T-cell (primary cell): ENCODE measurements at regions not wholly inside any gene's neighbourhood (a gene's known extent, or its start where the extent isn't known, plus 50 kb on each side); places are given as distances from the start of the nearest gene placed in this dataset.

Experiments
- ATAC-seq, 4 experiments: fragments of 200-7000 bp in 3 of 4; fragments of 150-1000 bp in 1 of 4; cut with Tn5 transposase; replicated peaks in 1 of 4; 1 replicate in 3 of 4; 2 replicates in 1 of 4; pipeline ENCODE4 v1.10.0; 2021; ENCODE audit warnings: moderate library complexity in 3 of 4, mild to moderate bottlenecking in 2 of 4, moderate number of reproducible peaks in 1 of 4
- CTCF ChIA-PET, 2 donors: fragments of 300-600 bp; sonication (Branson Sonifier 250); formaldehyde crosslinking; loops; one replicate each; lab custom pipeline; 2022; ENCODE audit warnings: antibody characterized with exemption in 2 of 2; lab: Charles Lee
- POLR2A ChIA-PET, 2 donors: fragments of 300-600 bp; sonication (Branson Sonifier 250); formaldehyde crosslinking; loops; one replicate each; lab custom pipeline; 2022; ENCODE audit warnings: antibody characterized with exemption in 2 of 2; lab: Charles Lee
- DNase-seq, 35 experiments: peaks; one replicate each; pipeline versions ENCODE4 v3.0.0 to v3.0.0-alpha.2; 2013 to 2023
- H3K27ac ChIP-seq: one replicate; pipeline ENCODE4 v1.5.1; 2013; ENCODE audit warnings: low read length
- H3K27me3 ChIP-seq, 2 experiments: replicated peaks in 1 of 2; 1 replicate in 1 of 2; 2 replicates in 1 of 2; pipeline versions ENCODE4 v1.6.1 to v1.7.0; 2013; ENCODE audit warnings: low read length in 1 of 2, mixed read lengths in 1 of 2; ENCODE audit not compliant: control insufficient read depth in 2 of 2, insufficient read depth in 2 of 2; ENCODE audit errors: extremely low read depth in 1 of 2
- H3K36me3 ChIP-seq, 2 donors: 1 replicate in 1 of 2; 2 replicates in 1 of 2; pipeline versions ENCODE4 v1.6.1 to v1.7.0; 2013; ENCODE audit warnings: low read length in 1 of 2; ENCODE audit not compliant: control insufficient read depth in 2 of 2, insufficient read depth in 1 of 2; ENCODE audit errors: extremely low read depth in 1 of 2
- H3K4me1 ChIP-seq, 2 experiments: 1 replicate in 1 of 2; 2 replicates in 1 of 2; pipeline versions ENCODE4 v1.6.1 to v1.7.0; 2013; ENCODE audit warnings: low read length in 2 of 2, mixed read lengths in 1 of 2; ENCODE audit not compliant: insufficient read depth in 2 of 2, control insufficient read depth in 1 of 2; ENCODE audit errors: extremely low read depth in 1 of 2
- H3K4me3 ChIP-seq, 2 donors: 1 replicate in 1 of 2; 2 replicates in 1 of 2; pipeline versions ENCODE4 v1.5.1 to v1.7.0; 2013; ENCODE audit warnings: mild to moderate bottlenecking in 2 of 2, low read length in 1 of 2, moderate library complexity in 1 of 2; ENCODE audit not compliant: control insufficient read depth in 1 of 2; ENCODE audit errors: extremely low read depth in 1 of 2
- H3K9me3 ChIP-seq: 2 replicates; pipeline ENCODE4 v1.7.0; 2013
- H3K27ac Mint-ChIP-seq, 2 donors: one replicate each; pipeline ENCODE4 v1.8.0; 2020 to 2021; ENCODE audit warnings: mild to moderate bottlenecking in 2 of 2, mixed read lengths in 2 of 2
- H3K27me3 Mint-ChIP-seq, 2 donors: one replicate each; pipeline ENCODE4 v1.8.0; 2021 to 2022; ENCODE audit warnings: mixed read lengths in 2 of 2
- H3K36me3 Mint-ChIP-seq: one replicate; pipeline ENCODE4 v1.8.0; 2021; ENCODE audit warnings: mixed read lengths
- H3K4me1 Mint-ChIP-seq, 3 donors: one replicate each; pipeline ENCODE4 v1.8.0; 2020 to 2022; ENCODE audit warnings: mixed read lengths in 3 of 3, mild to moderate bottlenecking in 1 of 3
- H3K4me3 Mint-ChIP-seq, 3 donors: one replicate each; pipeline ENCODE4 v1.8.0; 2020 to 2022; ENCODE audit warnings: mild to moderate bottlenecking in 3 of 3, mixed read lengths in 3 of 3, moderate library complexity in 3 of 3
- H3K9me3 Mint-ChIP-seq, 3 donors: one replicate each; pipeline ENCODE4 v1.8.0; 2020 to 2022; ENCODE audit warnings: mixed read lengths in 3 of 3
- WGBS: methylation state at CpG from one replicate; pipeline ENCODE4 v1.1.5; 2013; ENCODE audit warnings: missing lambda C conversion rate; ENCODE audit not compliant: insufficient coverage; 5-methylcytosine and 5-hydroxymethylcytosine counted together

- POLR2A ChIA-PET: no interaction called here
- Mint-ChIP-seq H3K36me3 (no peaks in the 10 kb centered on the region), H3K4me3 (no peak overlapping the region), H3K27ac (no peak overlapping the region), H3K9me3 (peaks cover 0 to 4% (median 2%) of the 10 kb centered on the region in 3 donors), H3K4me1 (no peaks in the 10 kb centered on the region), H3K27me3 (no peaks in the 10 kb centered on the region)
- WGBS: no CpG with 5 or more reads among the region's 4 CpGs
- no peaks in the 10 kb centered on the region for H3K9me3 ChIP-seq
- H3K4me1 ChIP-seq: no peaks in the 10 kb centered on the region
- ATAC-seq (no peak), DNase-seq (no peak)
- H3K36me3 ChIP-seq: no peaks in the 10 kb centered on the region
- no peak overlapping the region for H3K27ac ChIP-seq
- CTCF ChIA-PET: no interaction called here
- H3K27me3 ChIP-seq: no peaks in the 10 kb centered on the region
- no peak overlapping the region for H3K4me3 ChIP-seq
Measured at GRCh38 chr7:15096853-15097252, 194.3 kb upstream of the DGKB start.

DNA sequence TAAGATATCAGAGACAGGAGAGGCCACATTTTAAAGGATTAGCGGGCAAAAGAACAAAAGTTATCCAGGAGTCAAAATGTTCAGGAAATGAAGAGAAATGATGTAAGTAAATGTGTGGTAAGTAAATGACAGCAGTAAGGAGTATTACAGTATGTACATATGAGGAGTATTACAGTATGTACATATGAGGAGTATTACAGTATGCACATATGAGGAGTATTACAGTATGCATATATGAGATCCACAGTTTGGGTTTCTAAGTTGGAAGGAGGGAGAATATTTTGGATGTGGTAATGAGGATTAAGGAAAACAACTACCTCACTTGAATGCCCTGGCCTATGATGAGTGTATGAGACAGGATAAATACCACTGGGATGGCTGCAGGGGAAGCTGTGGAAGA, 192.4 kb upstream of the DGKB start:
- Histone ChIP-seq H3K9me3 (no peaks in the 10 kb centered on the region), H3K27ac (no peak overlapping the region), H3K36me3 (no peaks in the 10 kb centered on the region), H3K4me3 (no peak overlapping the region), H3K4me1 (no peaks in the 10 kb centered on the region), H3K27me3 (no peaks in the 10 kb centered on the region)
- DNase-seq (no peak), ATAC-seq (no peak)
- 100% methylated on average over 1 of the region's 1 CpG for WGBS
- Mint-ChIP-seq H3K9me3 (peaks cover 0 to 4% (median 2%) of the 10 kb centered on the region in 3 donors), H3K36me3 (no peaks in the 10 kb centered on the region), H3K27ac (no peak overlapping the region), H3K4me1 (no peaks in the 10 kb centered on the region), H3K27me3 (no peaks in the 10 kb centered on the region), H3K4me3 (no peak overlapping the region)
- ChIA-PET POLR2A (no interaction called here), CTCF (no interaction called here)

DNA sequence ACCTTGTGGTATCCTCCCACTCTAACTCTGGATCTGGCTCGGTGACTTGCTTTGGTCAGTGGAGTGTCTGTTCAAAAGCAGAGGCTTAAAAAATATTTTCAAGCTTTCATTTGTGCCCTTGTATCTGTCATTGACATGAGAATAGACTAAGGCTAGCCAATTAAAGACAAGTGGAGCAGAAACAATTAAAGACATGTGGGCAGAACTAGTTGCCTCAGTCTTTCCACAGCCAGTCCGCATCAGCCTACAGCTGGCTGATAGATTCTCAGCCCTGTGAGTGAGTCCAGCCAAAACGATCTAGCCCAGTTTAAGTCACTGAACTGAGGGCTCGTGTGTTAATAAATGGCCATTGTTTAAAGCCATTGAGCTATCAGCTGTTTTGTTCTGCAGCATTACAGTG, 185.2 kb upstream of the DGKB start:
- no peak for DNase-seq
- no peak for ATAC-seq
- H3K36me3 ChIP-seq: no peaks in the 10 kb centered on the region
- Mint-ChIP-seq H3K4me3 (no peak overlapping the region), H3K27ac (no peak overlapping the region), H3K27me3 (no peaks in the 10 kb centered on the region), H3K36me3 (no peaks in the 10 kb centered on the region), H3K4me1 (no peaks in the 10 kb centered on the region), H3K9me3 (peaks cover 5 to 10% (median 7%) of the 10 kb centered on the region in 3 donors)
- no peaks in the 10 kb centered on the region for H3K4me1 ChIP-seq
- WGBS: 67% methylated on average over 3 of the region's 4 CpGs
- POLR2A ChIA-PET: no interaction called here
- no peak overlapping the region for H3K4me3 ChIP-seq
- no peak overlapping the region for H3K27ac ChIP-seq
- H3K27me3 ChIP-seq: no peaks in the 10 kb centered on the region
- H3K9me3 ChIP-seq: no peaks in the 10 kb centered on the region
- CTCF ChIA-PET: no interaction called here

DNA sequence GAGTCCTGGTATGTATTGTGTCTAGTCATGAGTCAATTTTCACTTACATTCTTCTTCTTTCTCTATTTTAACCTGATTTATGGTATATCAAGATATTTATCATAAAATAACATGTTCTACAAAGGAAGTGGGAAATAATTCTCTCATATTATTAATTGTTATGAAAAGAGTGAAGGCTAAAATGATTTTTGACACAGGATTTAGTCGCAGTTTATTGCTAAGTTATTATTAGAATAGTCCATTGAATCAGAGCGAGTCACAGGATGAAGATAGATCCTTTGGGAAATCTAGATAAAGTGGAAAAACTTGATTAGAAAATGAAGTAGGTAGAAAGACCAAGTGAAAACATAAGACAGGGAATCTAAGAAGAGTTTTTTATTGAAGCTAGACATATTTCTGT, 184.3 kb upstream of the DGKB start:
- DNase-seq: no peak
- H3K27ac ChIP-seq: no peak overlapping the region

DNA sequence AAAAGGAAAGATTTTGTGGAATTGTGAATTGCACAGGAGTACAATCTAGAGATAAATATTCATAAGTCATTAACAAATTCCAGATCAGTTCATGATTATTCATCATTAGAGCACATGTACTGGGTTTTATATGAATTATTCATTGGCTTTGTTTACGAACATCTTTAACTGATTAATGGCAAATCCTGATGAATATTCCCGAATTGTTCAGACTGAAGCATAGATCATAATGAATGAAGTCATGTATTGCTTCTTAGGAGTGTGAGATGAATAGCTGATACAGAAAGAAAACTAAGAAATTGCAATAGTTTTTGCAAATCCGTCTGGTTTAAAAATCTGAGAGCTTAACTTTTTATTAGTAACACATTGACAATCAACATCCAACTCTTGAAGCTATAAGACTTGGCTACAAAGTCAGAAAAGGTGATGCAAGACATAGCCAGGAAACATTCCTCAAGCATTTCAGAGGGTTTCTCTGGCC, 183.6 kb upstream of the DGKB start:
- POLR2A ChIA-PET: no interaction called here
- WGBS: no CpG with 5 or more reads among the region's 3 CpGs
- Histone ChIP-seq H3K4me3 (no peak overlapping the region), H3K4me1 (no peaks in the 10 kb centered on the region), H3K9me3 (no peaks in the 10 kb centered on the region), H3K27me3 (no peaks in the 10 kb centered on the region), H3K36me3 (no peaks in the 10 kb centered on the region), H3K27ac (no peak overlapping the region)
- no peaks in the 10 kb centered on the region for H3K36me3 Mint-ChIP-seq
- H3K9me3 Mint-ChIP-seq: peaks cover 7 to 14% (median 8%) of the 10 kb centered on the region in 3 donors
- no peak for ATAC-seq
- H3K4me3 Mint-ChIP-seq: no peak overlapping the region
- no peaks in the 10 kb centered on the region for H3K27me3 Mint-ChIP-seq
- no peak for DNase-seq
- H3K4me1 Mint-ChIP-seq: no peaks in the 10 kb centered on the region
- CTCF ChIA-PET: interaction anchor here in 1 of 2 donors (0.6 kb wide), 1 partner anchor 511 kb away, joined by 4 read pairs; no protein-coding TSS in a partner anchor
- no peak overlapping the region for H3K27ac Mint-ChIP-seq

More for the DNA sequence above, 184.3 kb upstream of the DGKB start:
- WGBS: 67% methylated on average over 1 of the region's 2 CpGs
- no peak overlapping the region for H3K4me3 ChIP-seq
- H3K4me1 ChIP-seq: no peaks in the 10 kb centered on the region
- no peaks in the 10 kb centered on the region for H3K4me1 Mint-ChIP-seq
- ChIA-PET CTCF (no interaction called here), POLR2A (no interaction called here)
- ATAC-seq: no peak
- no peak overlapping the region for H3K4me3 Mint-ChIP-seq
- peaks cover 7 to 14% (median 8%) of the 10 kb centered on the region in 3 donors for H3K9me3 Mint-ChIP-seq
- no peaks in the 10 kb centered on the region for H3K27me3 Mint-ChIP-seq
- no peaks in the 10 kb centered on the region for H3K36me3 ChIP-seq
- no peaks in the 10 kb centered on the region for H3K9me3 ChIP-seq
- no peak overlapping the region for H3K27ac Mint-ChIP-seq
- H3K36me3 Mint-ChIP-seq: no peaks in the 10 kb centered on the region
- H3K27me3 ChIP-seq: no peaks in the 10 kb centered on the region

DNA sequence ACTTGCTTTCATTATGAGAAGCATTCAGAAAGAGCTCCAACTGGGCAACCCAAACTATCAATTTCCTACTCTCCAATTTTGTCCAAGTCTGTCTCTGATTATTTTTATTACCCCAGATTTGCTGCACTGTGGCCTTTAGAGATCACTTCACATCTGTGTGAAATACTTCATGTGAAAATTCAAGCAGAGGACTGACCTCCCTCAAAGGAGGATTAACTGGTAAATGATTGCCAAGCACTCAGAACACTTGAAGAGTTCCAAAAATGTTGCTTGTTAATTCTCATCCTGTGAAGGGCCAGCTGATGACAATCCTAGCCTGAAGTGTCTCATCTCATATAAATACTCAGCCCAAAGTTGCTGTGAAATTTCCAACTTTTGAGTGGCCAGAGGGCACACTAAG, 182.8 kb upstream of the DGKB start:
- no peak overlapping the region for H3K4me3 ChIP-seq
- H3K4me1 Mint-ChIP-seq: no peaks in the 10 kb centered on the region
- no peaks in the 10 kb centered on the region for H3K4me1 ChIP-seq
- no peak overlapping the region for H3K4me3 Mint-ChIP-seq
- H3K36me3 Mint-ChIP-seq: no peaks in the 10 kb centered on the region
- peaks cover 7 to 14% (median 8%) of the 10 kb centered on the region in 3 donors for H3K9me3 Mint-ChIP-seq
- H3K27ac ChIP-seq: no peak overlapping the region
- H3K9me3 ChIP-seq: no peaks in the 10 kb centered on the region
- DNase-seq (no peak), ATAC-seq (no peak)
- ChIA-PET CTCF (interaction anchor here in 1 of 2 donors (0.6 kb wide), 1 partner anchor 511 kb away, joined by 4 read pairs; no protein-coding TSS in a partner anchor), POLR2A (no interaction called here)
- H3K36me3 ChIP-seq: no peaks in the 10 kb centered on the region
- H3K27ac Mint-ChIP-seq: no peak overlapping the region
- H3K27me3 ChIP-seq: no peaks in the 10 kb centered on the region
- no peaks in the 10 kb centered on the region for H3K27me3 Mint-ChIP-seq

DNA sequence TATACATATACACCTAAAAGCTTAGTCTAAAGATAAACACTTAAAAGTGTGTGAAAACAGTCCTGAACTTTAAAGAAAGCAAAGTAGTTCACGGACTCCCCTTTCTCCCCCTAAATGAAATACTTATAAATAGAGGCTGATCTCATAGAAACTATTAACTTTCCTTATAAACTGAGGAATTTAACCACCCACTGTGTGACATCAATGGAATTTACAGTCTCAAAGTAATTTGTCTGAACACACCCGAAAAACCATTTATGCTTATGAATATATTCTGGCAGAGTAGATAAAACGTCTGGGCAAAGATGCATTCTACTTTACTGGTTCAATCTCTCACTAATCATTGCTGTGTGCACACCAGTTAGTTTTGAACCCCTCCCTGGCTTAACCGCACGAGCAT, 181.8 kb upstream of the DGKB start:
- POLR2A ChIA-PET: no interaction called here
- no CpG with 5 or more reads among the region's 5 CpGs for WGBS

More for the DNA sequence above, 181.8 kb upstream of the DGKB start:
- DNase-seq (no peak), ATAC-seq (no peak)
- H3K4me3 ChIP-seq: no peak overlapping the region
- no peaks in the 10 kb centered on the region for H3K9me3 ChIP-seq
- CTCF ChIA-PET: no interaction called here
- H3K4me1 ChIP-seq: no peaks in the 10 kb centered on the region
- no peaks in the 10 kb centered on the region for H3K27me3 ChIP-seq
- H3K4me3 Mint-ChIP-seq: no peak overlapping the region
- H3K4me1 Mint-ChIP-seq: no peaks in the 10 kb centered on the region
- H3K36me3 ChIP-seq: no peaks in the 10 kb centered on the region
- no peaks in the 10 kb centered on the region for H3K27me3 Mint-ChIP-seq
- H3K27ac Mint-ChIP-seq: no peak overlapping the region
- peaks cover 2 to 14% (median 8%) of the 10 kb centered on the region in 3 donors for H3K9me3 Mint-ChIP-seq
- H3K27ac ChIP-seq: no peak overlapping the region
- H3K36me3 Mint-ChIP-seq: no peaks in the 10 kb centered on the region
